ENCODE measurements at regions not wholly inside any gene's neighbourhood (a gene's known extent, or its start where the extent isn't known, plus 50 kb on each side); places are given as distances from the start of the nearest gene placed in this dataset.

- TF ChIP-seq CTCF (IDR thresholded peaks at IDR 0.05), result no peak
- H3K27me3 Mint-ChIP-seq, result no peaks in the 10 kb centered on the region
- H3K27ac Mint-ChIP-seq, result no peak overlapping the region
- no peak overlapping the region for H3K27ac ChIP-seq (ENCODE audit: low read depth in 1 of 2, low read length in 2 of 2)
- no peaks in the 10 kb centered on the region for H3K27me3 ChIP-seq (ENCODE audit: control insufficient read depth in 1 of 2, insufficient read depth in 2 of 2, low read length in 2 of 2)
- H3K4me1 Mint-ChIP-seq (ENCODE audit: low read depth), result peaks cover 7% of the 10 kb centered on the region
- H3K4me1 ChIP-seq (ENCODE audit: insufficient read depth, low read length), result no peaks in the 10 kb centered on the region
- H3K4me3 ChIP-seq (ENCODE audit: low read length), result no peak overlapping the region
- POLR2A ChIA-PET, result no interaction called here
- H3K9me3 ChIP-seq (ENCODE audit: control insufficient read depth in 1 of 2, insufficient read depth in 1 of 2, low read length in 2 of 2), result no peaks in the 10 kb centered on the region
- DNase-seq (no peak), ATAC-seq (ENCODE audit: poor library complexity) (no peak)
- H3K9me3 Mint-ChIP-seq, result no peaks in the 10 kb centered on the region
- H3K4me3 Mint-ChIP-seq, result no peak overlapping the region
- H3K36me3 Mint-ChIP-seq (ENCODE audit: low read depth), result no peaks in the 10 kb centered on the region
- intact Hi-C loops (cut with DNase I, micrococcal nuclease), result no loop called here
- CTCF ChIA-PET, result no interaction called here
- H3K36me3 ChIP-seq (ENCODE audit: insufficient read depth, low read length), result no peaks in the 10 kb centered on the region
Measured at GRCh38 chr3:23691357-23691895, 114.3 kb upstream of the UBE2E1 start.

DNA sequence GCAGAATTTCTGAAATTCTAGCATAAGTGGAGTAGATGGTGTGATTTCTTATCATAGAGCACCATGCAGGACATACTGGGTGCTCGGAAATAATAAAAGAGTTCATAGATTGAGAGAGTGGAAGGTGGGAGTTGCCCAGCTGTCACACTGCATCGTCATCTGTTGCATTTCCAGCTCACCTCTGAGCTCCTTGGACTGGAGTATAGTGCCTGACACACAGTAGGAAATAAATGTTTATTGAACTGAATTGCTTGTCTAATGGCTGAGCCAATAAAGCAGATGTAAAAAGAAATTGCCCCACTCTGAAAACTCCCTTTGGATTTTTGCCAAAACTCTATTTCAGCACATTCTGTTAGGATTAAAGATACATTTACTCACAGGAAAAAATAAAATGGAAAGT lies 108.9 kb upstream of the UBE2E1 start:
- DNase-seq (no peak), ATAC-seq (ENCODE audit: poor library complexity) (no peak)
- Histone ChIP-seq H3K27ac (ENCODE audit: low read depth in 1 of 2, low read length in 2 of 2) (no peak overlapping the region), H3K4me1 (ENCODE audit: insufficient read depth, low read length) (no peaks in the 10 kb centered on the region), H3K27me3 (ENCODE audit: control insufficient read depth in 1 of 2, insufficient read depth in 2 of 2, low read length in 2 of 2) (no peaks in the 10 kb centered on the region), H3K9me3 (ENCODE audit: control insufficient read depth in 1 of 2, insufficient read depth in 1 of 2, low read length in 2 of 2) (no peaks in the 10 kb centered on the region), H3K36me3 (ENCODE audit: insufficient read depth, low read length) (no peaks in the 10 kb centered on the region), H3K4me3 (ENCODE audit: low read length) (no peak overlapping the region)
- H3K27ac Mint-ChIP-seq, result no peak overlapping the region
- no peaks in the 10 kb centered on the region for H3K4me1 Mint-ChIP-seq (ENCODE audit: low read depth)
- ChIA-PET POLR2A (no interaction called here), CTCF (no interaction called here)
- intact Hi-C loops (cut with DNase I, micrococcal nuclease), result no loop called here
- no peaks in the 10 kb centered on the region for H3K9me3 Mint-ChIP-seq
- TF ChIP-seq CTCF (IDR thresholded peaks at IDR 0.05), result no peak
- no peak overlapping the region for H3K4me3 Mint-ChIP-seq
- H3K36me3 Mint-ChIP-seq (ENCODE audit: low read depth), result no peaks in the 10 kb centered on the region
- H3K27me3 Mint-ChIP-seq, result no peaks in the 10 kb centered on the region

DNA sequence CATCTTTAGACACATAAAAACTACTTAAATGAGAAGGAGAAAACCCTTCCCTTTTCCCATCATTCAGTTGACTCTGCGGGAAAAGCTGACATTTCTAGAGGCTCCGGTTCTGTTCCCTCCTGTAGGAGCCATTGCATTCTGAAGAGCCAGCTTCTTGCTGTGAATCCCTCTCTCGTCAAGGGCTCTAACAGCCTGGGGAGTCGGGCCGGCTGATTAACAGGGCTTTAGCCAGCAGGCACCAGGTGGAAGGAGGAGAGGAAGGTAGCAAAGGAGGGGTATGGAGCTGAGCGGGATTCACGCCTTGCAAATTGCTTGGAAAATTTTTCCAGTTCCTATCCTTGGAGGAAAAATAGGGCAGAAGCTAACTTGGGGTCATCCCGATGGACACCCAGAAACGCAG lies 108.3 kb upstream of the UBE2E1 start:
- no peaks in the 10 kb centered on the region for H3K36me3 Mint-ChIP-seq (ENCODE audit: low read depth)
- H3K36me3 ChIP-seq (ENCODE audit: insufficient read depth, low read length), result no peaks in the 10 kb centered on the region
- no peaks in the 10 kb centered on the region for H3K9me3 ChIP-seq (ENCODE audit: control insufficient read depth in 1 of 2, insufficient read depth in 1 of 2, low read length in 2 of 2)
- no peak overlapping the region for H3K27ac ChIP-seq (ENCODE audit: low read depth in 1 of 2, low read length in 2 of 2)
- intact Hi-C loops (cut with DNase I, micrococcal nuclease), result no loop called here
- DNase-seq (no peak), ATAC-seq (ENCODE audit: poor library complexity) (no peak)
- H3K4me3 Mint-ChIP-seq, result no peak overlapping the region
- POLR2A ChIA-PET, result no interaction called here
- H3K4me3 ChIP-seq (ENCODE audit: low read length), result no peak overlapping the region
- no peaks in the 10 kb centered on the region for H3K9me3 Mint-ChIP-seq
- no peak overlapping the region for H3K27ac Mint-ChIP-seq
- CTCF ChIA-PET, result no interaction called here
- no peaks in the 10 kb centered on the region for H3K4me1 ChIP-seq (ENCODE audit: insufficient read depth, low read length)
- TF ChIP-seq CTCF (IDR thresholded peaks at IDR 0.05), result no peak
- H3K4me1 Mint-ChIP-seq (ENCODE audit: low read depth), result no peaks in the 10 kb centered on the region
- no peaks in the 10 kb centered on the region for H3K27me3 Mint-ChIP-seq
- no peaks in the 10 kb centered on the region for H3K27me3 ChIP-seq (ENCODE audit: control insufficient read depth in 1 of 2, insufficient read depth in 2 of 2, low read length in 2 of 2)
